ENCODE measurements at regions not wholly inside any gene's neighbourhood (a gene's known extent, or its start where the extent isn't known, plus 50 kb on each side); places are given as distances from the start of the nearest gene placed in this dataset.

DNA sequence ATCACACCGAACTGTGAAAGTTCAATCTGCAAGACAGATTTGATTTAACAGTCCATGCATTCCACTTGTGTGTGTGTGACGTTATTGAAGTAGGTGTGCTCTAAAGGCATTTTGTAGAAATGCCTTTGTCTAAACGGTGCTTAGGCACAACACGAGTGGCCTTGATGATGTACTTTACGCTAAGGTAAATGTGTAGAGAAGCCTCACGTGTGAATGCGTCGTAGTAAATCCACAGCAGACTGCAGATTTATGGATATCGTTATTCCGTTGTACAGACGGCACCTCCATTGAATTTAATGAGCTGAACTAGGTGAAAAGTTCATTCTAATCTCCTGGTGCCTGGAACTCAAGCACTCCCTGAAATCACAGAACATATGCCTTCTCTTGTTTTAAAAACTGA is 202.8 kb upstream of the STXBP6 start:
- Histone ChIP-seq H3K36me3 (no peaks in the 10 kb centered on the region), H3K9ac (ENCODE audit: low read depth in 2 of 2, low read length in 2 of 2) (no peak overlapping the region), H3K4me3 (no peak overlapping the region), H3K4me1 (no peaks in the 10 kb centered on the region), H3K9me3 (no peaks in the 10 kb centered on the region), H3K27me3 (no peaks in the 10 kb centered on the region), H3K27ac (no peak overlapping the region)
- intact Hi-C loops (cut with DNase I) = no loop called here
- no peak for TF ChIP-seq CTCF (IDR thresholded peaks at IDR 0.05)
- DNase-seq = no peak

DNA sequence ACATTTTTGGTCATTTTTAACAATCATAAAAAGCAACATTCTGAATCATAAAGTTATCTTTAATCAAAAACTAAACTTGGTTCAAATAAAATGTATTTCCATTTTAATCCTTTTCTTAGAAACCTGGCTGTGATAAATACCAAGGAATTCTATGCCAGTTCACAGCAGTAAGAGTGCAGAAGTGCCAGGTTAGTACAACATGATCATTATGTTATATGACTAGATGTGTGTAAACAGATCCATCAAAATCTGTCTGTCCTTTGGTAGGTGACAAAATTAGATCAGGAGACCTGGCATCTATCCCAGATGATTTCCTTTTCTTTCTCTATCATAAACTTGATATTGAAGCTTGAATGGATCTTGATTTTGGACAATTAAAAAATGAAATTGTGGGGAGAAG is 200.6 kb upstream of the STXBP6 start:
- Histone ChIP-seq H3K9me3 (no peaks in the 10 kb centered on the region), H3K27me3 (no peaks in the 10 kb centered on the region), H3K9ac (ENCODE audit: low read depth in 2 of 2, low read length in 2 of 2) (no peak overlapping the region), H3K36me3 (no peaks in the 10 kb centered on the region), H3K4me3 (no peak overlapping the region), H3K27ac (no peak overlapping the region), H3K4me1 (no peaks in the 10 kb centered on the region)
- DNase-seq = no peak
- intact Hi-C loops (cut with DNase I) = no loop called here
- no peak for TF ChIP-seq CTCF (IDR thresholded peaks at IDR 0.05)

DNA sequence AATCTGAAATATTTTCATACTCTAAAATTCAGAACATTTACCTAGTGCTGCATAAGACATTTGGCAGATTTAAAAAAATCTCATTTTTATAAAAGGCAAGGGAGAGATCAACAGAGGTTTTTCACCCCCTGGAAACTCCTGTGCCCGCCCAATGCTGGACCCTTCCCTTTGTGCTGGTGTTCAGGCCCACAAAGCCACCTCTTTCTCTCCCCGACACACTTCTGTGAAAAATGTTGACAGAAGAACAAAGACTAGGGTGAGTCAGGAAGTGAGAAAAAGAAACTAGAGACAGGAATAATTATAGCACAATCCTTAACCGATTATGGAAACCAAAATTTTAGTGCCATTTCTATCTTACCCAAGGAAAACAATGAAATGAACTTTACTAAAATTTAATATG is 197.7 kb upstream of the STXBP6 start:
- Histone ChIP-seq H3K27ac (no peak overlapping the region), H3K9me3 (no peaks in the 10 kb centered on the region), H3K27me3 (no peaks in the 10 kb centered on the region), H3K36me3 (no peaks in the 10 kb centered on the region), H3K4me1 (no peaks in the 10 kb centered on the region), H3K4me3 (no peak overlapping the region), H3K9ac (ENCODE audit: low read depth in 2 of 2, low read length in 2 of 2) (no peak overlapping the region)
- DNase-seq = no peak
- intact Hi-C loops (cut with DNase I) = loop anchor here (10.0 kb wide), 1 partner anchor 533 kb away; no protein-coding TSS in a partner anchor
- no peak for TF ChIP-seq CTCF (IDR thresholded peaks at IDR 0.05)

- no peaks in the 10 kb centered on the region for H3K27me3 ChIP-seq
- no peak for DNase-seq
- no peaks in the 10 kb centered on the region for H3K36me3 ChIP-seq
- no peak for TF ChIP-seq CTCF (IDR thresholded peaks at IDR 0.05)
- H3K4me3 ChIP-seq = no peak overlapping the region
- H3K9ac ChIP-seq (ENCODE audit: low read depth in 2 of 2, low read length in 2 of 2) = no peak overlapping the region
- no peak overlapping the region for H3K27ac ChIP-seq
- intact Hi-C loops (cut with DNase I) = loop anchor here (10.0 kb wide), 1 partner anchor 532 kb away; no protein-coding TSS in a partner anchor
- H3K4me1 ChIP-seq = no peaks in the 10 kb centered on the region
- no peaks in the 10 kb centered on the region for H3K9me3 ChIP-seq
Measured at GRCh38 chr14:25246751-25247150, 196.8 kb upstream of the STXBP6 start.

DNA sequence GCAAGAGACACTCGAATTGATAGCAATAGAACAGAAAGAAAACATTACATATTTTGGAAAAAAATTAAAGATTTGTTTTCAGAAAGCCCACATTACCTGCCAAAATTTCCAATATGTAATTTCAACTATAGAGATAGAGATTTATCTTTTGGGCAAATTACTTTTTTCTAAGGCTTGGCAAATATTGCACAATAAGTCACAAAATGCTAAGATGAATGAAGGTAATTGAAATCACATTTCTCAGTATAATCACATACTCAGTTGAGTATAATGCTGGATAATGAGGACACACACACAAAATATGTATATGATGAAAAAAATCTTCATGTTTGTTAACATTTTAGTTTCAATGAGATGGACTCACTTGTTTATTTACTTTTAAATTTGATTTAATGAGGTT is 189.2 kb upstream of the STXBP6 start:
- TF ChIP-seq CTCF (IDR thresholded peaks at IDR 0.05) = no peak
- no peak overlapping the region for H3K4me3 ChIP-seq
- H3K27me3 ChIP-seq = no peaks in the 10 kb centered on the region
- no peak overlapping the region for H3K27ac ChIP-seq
- H3K9ac ChIP-seq (ENCODE audit: low read depth in 2 of 2, low read length in 2 of 2) = no peak overlapping the region
- no peaks in the 10 kb centered on the region for H3K4me1 ChIP-seq
- no peaks in the 10 kb centered on the region for H3K9me3 ChIP-seq
- H3K36me3 ChIP-seq = no peaks in the 10 kb centered on the region
- DNase-seq = no peak
- intact Hi-C loops (cut with DNase I) = no loop called here

DNA sequence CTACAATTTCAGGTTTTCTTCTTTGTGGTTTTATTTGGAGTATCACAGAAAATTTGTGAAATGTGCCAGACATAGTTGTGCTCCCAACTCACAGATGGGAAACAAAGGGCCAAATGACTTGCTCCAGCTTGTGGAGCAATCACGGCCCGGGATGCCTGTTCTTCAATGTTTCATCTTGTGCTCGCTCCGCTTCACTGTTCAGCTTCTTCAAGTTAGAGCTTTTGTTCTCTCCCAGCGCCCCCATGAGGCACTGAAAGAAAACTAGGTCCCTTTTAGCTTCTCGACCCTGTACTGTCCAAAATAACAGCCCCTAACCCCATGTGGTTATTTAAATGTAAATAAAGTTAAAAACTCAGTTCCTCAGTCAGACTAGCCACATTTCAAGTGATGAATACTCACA is 187.9 kb upstream of the STXBP6 start:
- H3K36me3 ChIP-seq = no peaks in the 10 kb centered on the region
- H3K4me1 ChIP-seq = no peaks in the 10 kb centered on the region
- TF ChIP-seq CTCF (IDR thresholded peaks at IDR 0.05) = no peak
- H3K27ac ChIP-seq = no peak overlapping the region
- no peak overlapping the region for H3K9ac ChIP-seq (ENCODE audit: low read depth in 2 of 2, low read length in 2 of 2)
- no peaks in the 10 kb centered on the region for H3K9me3 ChIP-seq
- no peaks in the 10 kb centered on the region for H3K27me3 ChIP-seq
- peak; percentile 28 for DNase-seq
- H3K4me3 ChIP-seq = no peak overlapping the region
- intact Hi-C loops (cut with DNase I) = no loop called here

Data from colonic mucosa (tissue), 4 donors.